ENCODE measurements at regions not wholly inside any gene's neighbourhood (a gene's known extent, or its start where the extent isn't known, plus 50 kb on each side); places are given as distances from the start of the nearest gene placed in this dataset.

- H3K9me3 Mint-ChIP-seq = peaks cover 15% of the 10 kb centered on the region
- no peak overlapping the region for H3K4me3 Mint-ChIP-seq
- no peaks in the 10 kb centered on the region for H3K27me3 Mint-ChIP-seq (ENCODE audit: low read depth)
- no peak overlapping the region for H3K27ac Mint-ChIP-seq
- DNase-seq (ENCODE audit: low spot score in 2 of 2, unreplicated experiment in 2 of 2) = no peak
- TF ChIP-seq, protein P1, sequence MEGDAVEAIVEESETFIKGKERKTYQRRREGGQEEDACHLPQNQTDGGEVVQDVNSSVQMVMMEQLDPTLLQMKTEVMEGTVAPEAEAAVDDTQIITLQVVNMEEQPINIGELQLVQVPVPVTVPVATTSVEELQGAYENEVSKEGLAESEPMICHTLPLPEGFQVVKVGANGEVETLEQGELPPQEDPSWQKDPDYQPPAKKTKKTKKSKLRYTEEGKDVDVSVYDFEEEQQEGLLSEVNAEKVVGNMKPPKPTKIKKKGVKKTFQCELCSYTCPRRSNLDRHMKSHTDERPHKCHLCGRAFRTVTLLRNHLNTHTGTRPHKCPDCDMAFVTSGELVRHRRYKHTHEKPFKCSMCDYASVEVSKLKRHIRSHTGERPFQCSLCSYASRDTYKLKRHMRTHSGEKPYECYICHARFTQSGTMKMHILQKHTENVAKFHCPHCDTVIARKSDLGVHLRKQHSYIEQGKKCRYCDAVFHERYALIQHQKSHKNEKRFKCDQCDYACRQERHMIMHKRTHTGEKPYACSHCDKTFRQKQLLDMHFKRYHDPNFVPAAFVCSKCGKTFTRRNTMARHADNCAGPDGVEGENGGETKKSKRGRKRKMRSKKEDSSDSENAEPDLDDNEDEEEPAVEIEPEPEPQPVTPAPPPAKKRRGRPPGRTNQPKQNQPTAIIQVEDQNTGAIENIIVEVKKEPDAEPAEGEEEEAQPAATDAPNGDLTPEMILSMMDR (IDR thresholded peaks at IDR 0.05; ENCODE audit: unreplicated experiment) = no peak
- H3K36me3 Mint-ChIP-seq = peaks cover 3% of the 10 kb centered on the region
- H3K4me1 Mint-ChIP-seq = peaks cover 10% of the 10 kb centered on the region
Measured at GRCh38 chr4:128512767-128513322, 225.2 kb upstream of the PGRMC2 start.

- TF ChIP-seq, protein P1 (IDR thresholded peaks at IDR 0.05; ENCODE audit: unreplicated experiment) = no peak
- H3K27ac Mint-ChIP-seq = no peak overlapping the region
- H3K27me3 Mint-ChIP-seq (ENCODE audit: low read depth) = no peaks in the 10 kb centered on the region
Measured at GRCh38 chr4:128512161-128512560, 224.5 kb upstream of the PGRMC2 start.

DNA sequence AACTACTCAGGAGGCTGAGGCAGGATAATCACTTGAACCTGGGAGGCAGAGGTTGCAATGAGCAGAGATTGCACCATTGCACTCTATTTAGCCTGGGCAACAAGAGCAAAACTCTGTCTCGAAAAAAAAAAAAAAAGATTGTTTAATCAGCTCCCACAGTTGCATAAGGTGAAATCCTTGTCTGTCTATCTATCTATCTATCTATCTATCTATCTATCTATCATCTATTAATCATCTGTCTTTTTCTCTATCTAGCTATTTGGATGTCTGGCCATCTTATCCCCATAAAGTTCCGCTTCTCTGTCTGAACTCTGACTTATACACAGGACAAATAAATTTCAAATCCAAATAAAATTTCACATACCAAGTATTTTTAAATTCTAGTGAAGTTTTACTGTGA, 223.2 kb upstream of the PGRMC2 start:
- peaks cover 17% of the 10 kb centered on the region for H3K9me3 Mint-ChIP-seq

More at GRCh38 chr4:128512161-128512560, 224.5 kb upstream of the PGRMC2 start:
- DNase-seq (ENCODE audit: low spot score in 2 of 2, unreplicated experiment in 2 of 2) = no peak
- peaks cover 3% of the 10 kb centered on the region for H3K4me1 Mint-ChIP-seq
- H3K9me3 Mint-ChIP-seq = peaks cover 15% of the 10 kb centered on the region
- peaks cover 3% of the 10 kb centered on the region for H3K36me3 Mint-ChIP-seq
- no peak overlapping the region for H3K4me3 Mint-ChIP-seq

GRCh38 chr4:128502818-128503527, 215.4 kb upstream of the PGRMC2 start:
- Mint-ChIP-seq H3K4me1 (no peaks in the 10 kb centered on the region), H3K36me3 (peaks cover 11% of the 10 kb centered on the region), H3K9me3 (peaks cover 70% of the 10 kb centered on the region), H3K4me3 (no peak overlapping the region), H3K27ac (no peak overlapping the region), H3K27me3 (ENCODE audit: low read depth) (no peaks in the 10 kb centered on the region)
- no peak for DNase-seq (ENCODE audit: low spot score in 2 of 2, unreplicated experiment in 2 of 2)
- TF ChIP-seq, protein P1 (IDR thresholded peaks at IDR 0.05; ENCODE audit: unreplicated experiment) = no peak

More for the DNA sequence above, 223.2 kb upstream of the PGRMC2 start:
- Mint-ChIP-seq H3K4me3 (no peak overlapping the region), H3K36me3 (peaks cover 3% of the 10 kb centered on the region), H3K4me1 (no peaks in the 10 kb centered on the region), H3K27ac (no peak overlapping the region), H3K27me3 (ENCODE audit: low read depth) (no peaks in the 10 kb centered on the region)
- TF ChIP-seq, protein P1 (IDR thresholded peaks at IDR 0.05; ENCODE audit: unreplicated experiment) = no peak
- no peak for DNase-seq (ENCODE audit: low spot score in 2 of 2, unreplicated experiment in 2 of 2)

GRCh38 chr4:128501239-128501638, 213.6 kb upstream of the PGRMC2 start:
- Mint-ChIP-seq H3K36me3 (peaks cover 14% of the 10 kb centered on the region), H3K9me3 (peaks cover 85% of the 10 kb centered on the region), H3K27me3 (ENCODE audit: low read depth) (no peaks in the 10 kb centered on the region), H3K4me3 (no peak overlapping the region), H3K4me1 (no peaks in the 10 kb centered on the region), H3K27ac (no peak overlapping the region)
- no peak for DNase-seq (ENCODE audit: low spot score in 2 of 2, unreplicated experiment in 2 of 2)
- TF ChIP-seq, protein P1 (IDR thresholded peaks at IDR 0.05; ENCODE audit: unreplicated experiment) = no peak

Measured in mesothelial cell of epicardium (in vitro differentiated cells).